ENCODE measurements at regions not wholly inside any gene's neighbourhood (a gene's known extent, or its start where the extent isn't known, plus 50 kb on each side); places are given as distances from the start of the nearest gene placed in this dataset.

DNA sequence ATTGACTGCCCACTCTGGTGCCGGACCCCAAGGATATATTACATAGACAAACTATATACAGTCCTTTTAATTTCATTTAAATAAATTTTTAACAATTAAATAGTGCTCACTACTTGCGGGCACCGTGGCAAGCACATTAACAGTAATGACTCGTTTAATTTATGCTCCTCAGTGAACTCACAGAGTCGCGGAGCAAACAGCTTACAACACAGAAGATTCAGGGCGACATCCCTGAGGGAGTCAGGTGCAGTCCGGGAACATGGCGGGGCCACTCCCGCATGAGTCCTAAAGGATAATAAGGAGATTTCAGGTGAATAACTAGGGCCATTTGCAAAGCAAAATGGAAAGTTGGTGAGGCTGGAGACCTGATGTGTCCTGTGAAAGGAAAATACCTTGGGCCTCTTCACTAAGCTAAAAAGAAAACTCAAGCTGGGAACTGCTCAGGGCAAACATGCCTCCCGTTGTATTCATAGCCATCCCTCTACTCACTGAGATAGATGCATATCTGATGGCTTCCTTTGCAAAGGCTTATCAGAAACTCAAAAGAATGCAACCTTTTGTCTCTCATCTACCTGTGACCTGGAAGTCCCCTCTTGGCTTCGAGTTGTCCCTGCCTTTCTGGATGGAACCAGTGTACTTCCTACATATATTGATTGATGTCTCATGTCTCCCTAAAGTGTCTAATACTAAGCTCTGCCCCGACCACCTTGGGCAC lies 125.6 kb downstream of the KLF6 start:
- TF ChIP-seq, protein P1, sequence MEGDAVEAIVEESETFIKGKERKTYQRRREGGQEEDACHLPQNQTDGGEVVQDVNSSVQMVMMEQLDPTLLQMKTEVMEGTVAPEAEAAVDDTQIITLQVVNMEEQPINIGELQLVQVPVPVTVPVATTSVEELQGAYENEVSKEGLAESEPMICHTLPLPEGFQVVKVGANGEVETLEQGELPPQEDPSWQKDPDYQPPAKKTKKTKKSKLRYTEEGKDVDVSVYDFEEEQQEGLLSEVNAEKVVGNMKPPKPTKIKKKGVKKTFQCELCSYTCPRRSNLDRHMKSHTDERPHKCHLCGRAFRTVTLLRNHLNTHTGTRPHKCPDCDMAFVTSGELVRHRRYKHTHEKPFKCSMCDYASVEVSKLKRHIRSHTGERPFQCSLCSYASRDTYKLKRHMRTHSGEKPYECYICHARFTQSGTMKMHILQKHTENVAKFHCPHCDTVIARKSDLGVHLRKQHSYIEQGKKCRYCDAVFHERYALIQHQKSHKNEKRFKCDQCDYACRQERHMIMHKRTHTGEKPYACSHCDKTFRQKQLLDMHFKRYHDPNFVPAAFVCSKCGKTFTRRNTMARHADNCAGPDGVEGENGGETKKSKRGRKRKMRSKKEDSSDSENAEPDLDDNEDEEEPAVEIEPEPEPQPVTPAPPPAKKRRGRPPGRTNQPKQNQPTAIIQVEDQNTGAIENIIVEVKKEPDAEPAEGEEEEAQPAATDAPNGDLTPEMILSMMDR (IDR thresholded peaks at IDR 0.05 in 4 of 5, conservative IDR thresholded peaks at IDR 0.05 in 1 of 5), result no peak
- no peak for TF ChIP-seq POLR2A (IDR thresholded peaks at IDR 0.05)

All from gastrocnemius medialis (tissue), 4 donors.